ENCODE measurements at regions not wholly inside any gene's neighbourhood (a gene's known extent, or its start where the extent isn't known, plus 50 kb on each side); places are given as distances from the start of the nearest gene placed in this dataset.
"Not testable (repeated sequence)": the region's sequence is repeated elsewhere in the genome, so short reads cannot be mapped to it uniquely, and the experiment has no call there.

- DNase-seq, result not testable (repeated sequence)
These were observed 52.2 kb downstream of the HOXC4 start for GRCh38 chr12:54105809-54106208.

- not testable (repeated sequence) for DNase-seq
These were observed 52.6 kb downstream of the HOXC4 start for GRCh38 chr12:54106252-54106651.

GRCh38 chr12:54106803-54107579, 53.4 kb downstream of the HOXC4 start:
- DNase-seq, result not testable (repeated sequence)

GRCh38 chr12:54112336-54112735, 58.7 kb downstream of the HOXC4 start:
- not testable (repeated sequence) for DNase-seq

- peak; percentile 34 for DNase-seq
These were observed 62.4 kb downstream of the HOXC4 start for GRCh38 chr12:54116055-54116454.

GRCh38 chr12:54117392-54117791, 63.8 kb downstream of the HOXC4 start:
- not testable (repeated sequence) for DNase-seq

- not testable (repeated sequence) for DNase-seq
These were observed 65.4 kb downstream of the HOXC4 start for GRCh38 chr12:54119082-54119481.

GRCh38 chr12:54123981-54124380, 64.8 kb downstream of the SMUG1 start:
- not testable (repeated sequence) for DNase-seq

- not testable (repeated sequence) for DNase-seq
These were observed 63.1 kb downstream of the SMUG1 start for GRCh38 chr12:54125708-54126028.

GRCh38 chr12:54126029-54126695, 62.6 kb downstream of the SMUG1 start:
- peak; percentile 23 for DNase-seq

- DNase-seq, result peak; percentile 63
These were observed 61.9 kb downstream of the SMUG1 start for GRCh38 chr12:54126696-54127537.

- DNase-seq, result no peak
These were observed 61.1 kb downstream of the SMUG1 start for GRCh38 chr12:54127538-54128259.

GRCh38 chr12:54128416-54128815, 60.4 kb downstream of the SMUG1 start:
- DNase-seq, result no peak

GRCh38 chr12:54129028-54129903, 59.5 kb downstream of the SMUG1 start:
- no peak for DNase-seq
